Activated naive CD4-positive, alpha-beta T cell treated with Interleukin-2 at 50 U/mL for 16 hours (primary cell): ENCODE measurements at regions not wholly inside any gene's neighbourhood (a gene's known extent, or its start where the extent isn't known, plus 50 kb on each side); places are given as distances from the start of the nearest gene placed in this dataset.
A peak's percentile ranks its signal among the peaks of the same experiment; 100 is the strongest.

Experiments
- DNase-seq: peaks from one replicate; pipeline ENCODE4 v3.0.0-alpha.2; 2020

DNA sequence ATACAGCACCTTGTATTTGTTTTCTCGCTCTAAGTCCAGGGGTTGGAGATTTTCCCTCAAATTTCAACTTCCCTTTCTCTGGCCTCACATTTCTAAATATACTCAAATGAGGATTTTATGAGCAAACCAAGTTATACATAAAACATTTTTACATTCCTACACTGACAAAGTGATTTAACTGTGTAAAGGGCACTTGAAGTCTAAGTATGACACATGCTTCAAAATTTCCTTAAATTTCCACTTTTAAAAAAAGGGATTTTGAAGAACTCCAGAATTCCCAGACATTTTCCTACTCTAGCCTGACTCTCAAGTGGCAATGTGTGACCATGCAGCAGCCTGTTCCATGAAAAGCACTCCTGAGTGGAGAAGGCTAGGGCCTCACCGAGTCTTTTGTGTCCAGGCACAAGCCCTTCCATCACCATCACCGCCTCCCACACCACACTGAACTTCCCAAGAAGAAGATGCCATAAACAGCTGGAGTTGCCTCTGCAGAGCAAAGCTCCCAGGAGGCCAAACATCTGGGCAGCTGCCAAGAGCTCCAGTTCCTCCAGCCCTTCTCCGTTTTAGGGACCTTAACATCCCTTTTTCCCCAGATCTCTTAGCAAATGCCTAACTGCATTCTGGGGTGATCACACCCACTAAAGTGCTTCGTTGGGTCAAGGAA, 68.9 kb downstream of the NCR2 start:
- DNase-seq, result no peak

DNA sequence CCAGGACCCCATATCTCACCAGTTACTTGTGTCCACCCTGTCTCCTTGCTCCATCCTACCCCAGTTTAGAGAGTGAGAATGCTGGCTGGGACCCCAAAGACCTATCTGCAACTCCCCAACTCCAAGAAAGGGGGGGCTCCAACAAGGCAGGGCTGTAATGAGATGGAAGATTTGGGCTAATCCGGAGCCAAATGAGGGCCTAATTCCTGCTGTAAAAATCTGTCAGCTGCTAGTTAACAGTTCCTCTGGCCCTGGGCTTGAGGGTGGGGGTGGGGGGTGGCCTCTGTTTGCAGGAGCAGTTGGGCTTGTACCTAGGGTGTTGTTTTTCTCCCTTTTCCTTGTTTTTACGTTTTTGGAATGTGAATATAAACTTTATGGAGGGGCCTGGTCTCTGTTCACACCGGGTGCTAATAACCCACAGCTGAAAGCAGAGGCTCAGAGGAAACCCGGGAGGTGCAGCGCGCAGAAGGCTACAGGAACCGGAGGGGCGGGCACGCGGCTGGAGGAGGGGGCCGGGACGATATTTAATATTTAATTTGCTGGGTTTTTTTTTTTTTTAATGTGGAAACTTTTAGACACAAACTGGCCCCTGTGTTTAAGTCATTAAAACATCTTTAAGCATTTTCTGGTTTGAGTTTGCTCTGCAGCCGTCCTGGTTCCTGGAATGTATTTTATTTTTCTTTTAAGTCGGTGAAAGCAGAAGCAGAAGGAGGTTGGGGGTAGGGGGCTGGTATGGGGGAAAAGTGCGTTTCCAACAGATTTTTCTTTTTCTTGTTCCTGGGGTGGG, 70.7 kb downstream of the NCR2 start:
- DNase-seq, result no peak

DNA sequence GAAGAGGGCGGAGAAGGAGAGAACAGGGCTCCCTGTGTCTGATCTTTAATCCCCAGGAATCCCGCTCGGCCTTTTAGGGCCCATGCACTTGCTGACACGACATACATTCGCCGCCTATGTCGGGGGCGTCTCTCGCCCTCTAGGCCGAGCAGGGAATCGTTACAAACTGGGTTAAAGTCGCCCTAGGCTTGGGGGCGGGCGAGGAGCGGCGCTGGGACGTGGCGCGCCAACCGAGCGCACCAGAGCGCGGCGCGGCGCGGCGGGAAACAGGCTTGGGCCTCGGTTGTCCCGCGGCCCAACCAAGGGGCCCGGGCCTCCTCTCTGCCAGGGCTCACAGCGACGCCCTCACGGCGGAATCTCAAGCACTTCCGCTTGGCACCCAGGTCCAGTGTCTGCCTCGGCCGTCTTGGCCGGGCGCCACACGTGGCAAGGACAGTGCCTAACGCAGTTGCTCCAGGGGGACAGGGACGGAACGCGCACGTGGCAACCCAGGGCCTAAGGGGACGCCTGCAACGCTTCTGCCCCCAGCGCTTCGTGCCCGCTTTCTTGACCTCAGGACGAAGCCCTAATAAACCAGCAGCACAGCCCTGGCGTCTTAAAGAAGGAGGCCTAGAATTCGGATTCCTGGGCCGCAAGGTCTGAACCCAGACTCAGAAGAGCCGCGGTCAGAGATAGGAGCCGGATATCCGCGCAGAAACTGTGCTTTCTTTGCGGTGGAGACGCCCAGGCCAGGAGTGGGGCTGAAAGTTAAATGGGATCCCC, 71.5 kb downstream of the NCR2 start:
- DNase-seq, result no peak

DNA sequence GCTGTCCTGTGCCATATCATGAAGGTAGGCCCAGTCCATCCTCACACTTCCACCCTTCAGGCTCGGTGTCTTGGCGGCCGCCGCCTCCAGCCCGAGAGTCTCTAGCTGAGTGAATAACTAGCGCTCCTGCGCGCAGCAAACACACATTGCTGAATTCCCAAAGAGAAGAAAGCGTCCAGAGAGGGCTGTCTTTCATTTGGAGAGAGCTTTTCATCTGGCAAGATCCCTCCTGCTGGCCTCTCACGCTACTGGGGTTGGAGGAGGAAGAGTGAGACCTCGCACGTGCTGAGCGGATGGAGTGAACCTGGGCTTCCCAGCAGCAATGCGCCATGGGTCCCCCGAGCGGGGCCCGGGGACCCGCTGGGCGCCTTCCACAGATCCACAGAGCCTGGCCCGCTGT, 73.2 kb downstream of the NCR2 start:
- DNase-seq, result no peak

DNA sequence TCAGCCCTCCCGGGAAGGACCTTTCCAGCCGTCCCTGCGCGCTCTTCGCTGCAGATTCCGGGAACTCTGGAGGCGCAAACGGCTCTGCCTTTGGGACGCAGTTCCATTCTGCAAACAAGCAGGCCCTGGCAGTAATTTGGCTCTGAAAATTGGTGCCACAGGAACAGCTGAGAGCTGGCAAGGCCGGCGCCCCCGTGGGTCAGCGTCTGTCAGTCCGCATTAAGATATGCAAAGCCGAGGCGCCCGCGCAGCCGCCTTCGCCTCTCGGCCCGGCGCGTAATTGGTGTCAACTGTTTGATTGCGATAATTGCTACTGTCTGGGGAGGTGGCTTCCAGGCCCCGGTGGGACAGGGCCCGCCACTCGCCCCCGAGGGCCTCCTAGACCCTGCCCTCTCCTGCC, 73.6 kb downstream of the NCR2 start:
- no peak for DNase-seq

DNA sequence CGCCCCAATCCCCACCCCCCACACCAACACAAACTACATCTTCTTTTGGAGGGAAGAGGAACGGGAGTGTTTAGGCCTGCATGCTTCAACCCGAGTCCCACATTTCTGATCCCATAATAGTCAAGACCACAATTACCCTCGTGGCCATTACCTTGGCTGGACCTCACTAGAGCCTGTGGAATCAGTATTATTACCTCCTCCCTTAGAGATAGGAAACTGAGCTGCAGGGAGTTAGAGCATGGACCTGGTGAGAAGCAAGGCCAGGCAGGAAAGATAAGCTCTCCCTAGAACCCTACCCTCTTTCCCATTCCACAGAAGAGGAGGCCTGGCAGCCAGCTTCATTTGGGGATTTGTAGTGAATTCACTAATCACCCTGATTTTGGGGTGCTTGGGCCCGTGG, 74.1 kb downstream of the NCR2 start:
- no peak for DNase-seq

DNA sequence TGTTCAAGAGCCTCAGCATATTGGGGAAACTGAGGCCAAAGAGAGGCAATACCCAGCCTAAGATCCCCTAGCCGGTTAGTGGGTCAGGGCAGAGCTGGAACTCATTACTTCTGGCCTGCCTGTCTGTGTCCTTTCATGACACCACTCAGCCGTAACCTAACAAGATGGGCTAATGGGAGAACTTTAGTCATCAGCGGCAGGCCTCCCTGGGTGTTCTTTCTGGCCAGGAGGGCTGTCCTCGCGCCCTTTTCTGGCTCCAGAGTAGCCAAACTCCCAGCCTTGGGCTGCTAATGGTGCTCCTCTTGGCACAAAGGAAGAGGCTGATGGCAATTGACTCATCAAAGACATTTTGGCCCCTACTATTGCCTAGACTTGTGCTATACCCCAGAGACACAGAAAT, 76.6 kb downstream of the NCR2 start:
- no peak for DNase-seq

DNA sequence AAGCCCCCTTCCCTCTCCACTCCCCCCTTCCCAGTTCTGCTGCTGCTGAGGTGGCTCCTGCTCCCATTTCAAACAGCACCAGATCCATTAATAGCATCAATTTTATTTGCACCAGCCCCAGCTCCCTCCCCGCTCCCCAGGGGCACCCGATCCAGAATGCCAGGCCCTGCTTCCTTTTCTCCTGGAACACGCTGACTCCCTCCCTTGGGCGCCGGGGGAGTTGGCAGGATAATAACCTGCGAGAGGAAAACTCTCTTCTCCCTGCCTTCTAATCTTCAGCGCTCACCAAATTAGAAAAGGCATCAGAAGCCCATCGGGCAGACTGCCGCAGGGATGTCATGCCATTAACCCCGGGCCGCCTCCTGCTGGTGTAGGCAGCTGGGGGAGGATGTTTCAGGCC, 77.8 kb downstream of the NCR2 start:
- DNase-seq, result no peak

DNA sequence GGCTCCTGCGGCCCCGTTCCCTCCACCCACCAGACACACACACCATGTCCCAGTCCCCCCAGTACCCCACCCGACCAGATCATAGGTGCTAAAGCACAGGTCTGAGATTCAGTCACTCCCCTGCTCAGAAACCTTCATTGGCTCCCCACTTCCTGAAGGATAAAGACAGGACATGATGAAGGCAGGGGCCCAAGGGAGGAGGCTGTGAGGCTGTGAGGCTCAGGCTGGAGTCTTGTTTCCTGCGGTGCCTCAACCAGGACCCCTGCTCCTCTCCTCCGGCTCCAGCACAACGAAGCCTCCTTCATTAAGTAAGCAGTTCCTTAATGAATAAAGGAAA, 81.1 kb downstream of the NCR2 start:
- DNase-seq, result no peak

DNA sequence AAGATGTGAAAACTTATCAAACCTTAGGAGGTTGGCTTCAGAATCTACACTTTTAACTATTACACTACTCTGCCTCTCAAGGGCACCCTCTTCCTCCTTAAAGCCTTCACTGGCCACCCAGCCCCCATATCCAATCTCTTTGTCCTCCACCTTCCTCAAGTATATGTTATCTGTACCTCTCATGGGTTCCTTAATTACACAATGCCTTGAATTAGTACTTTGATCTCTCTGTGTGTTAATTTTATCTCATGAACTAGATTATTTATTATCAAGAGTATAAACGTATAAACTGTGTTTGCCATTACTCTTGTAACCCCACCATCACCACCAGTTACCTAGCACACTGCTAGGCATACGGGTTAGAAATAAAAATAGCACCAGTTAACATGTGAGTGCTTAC, 83.3 kb downstream of the NCR2 start:
- no peak for DNase-seq

DNA sequence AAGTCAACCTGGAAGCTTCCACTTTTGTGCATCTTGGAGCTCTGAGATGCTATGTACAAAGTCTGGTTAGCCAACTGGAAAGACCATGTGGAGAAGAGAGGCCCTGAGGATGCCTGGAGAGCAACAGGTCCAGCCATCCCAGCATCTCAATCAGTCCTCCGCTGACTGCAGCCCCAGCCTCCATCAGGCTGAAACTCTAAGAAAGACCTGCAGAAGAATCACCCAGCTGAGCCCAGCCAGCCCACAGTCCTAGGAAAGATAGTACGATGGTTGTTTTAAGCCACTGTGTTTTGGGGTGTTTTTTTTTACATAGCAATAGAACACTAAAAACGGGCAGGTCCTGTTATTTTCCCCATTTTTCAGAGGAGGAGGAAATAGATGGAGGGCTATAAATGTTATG, 84.0 kb downstream of the NCR2 start:
- DNase-seq, result no peak

DNA sequence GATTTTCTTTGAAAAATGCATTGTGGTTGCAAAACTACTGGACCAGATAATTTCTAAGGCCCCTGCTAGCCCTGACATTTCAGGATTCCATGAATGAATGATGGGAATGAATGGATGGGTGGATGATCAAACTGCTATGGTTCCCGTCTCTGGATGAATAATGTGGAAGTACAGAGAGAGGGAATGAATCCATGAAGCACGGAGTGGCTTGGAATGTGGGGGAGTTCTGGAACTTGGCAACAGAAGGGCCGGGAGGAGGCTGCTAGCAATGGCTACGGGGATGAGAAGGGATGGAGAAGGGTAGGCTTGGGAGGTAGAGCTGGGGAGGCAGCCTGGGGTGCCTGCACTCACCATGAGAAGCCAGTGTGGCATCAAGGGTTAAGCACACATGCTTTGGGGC, 84.8 kb downstream of the NCR2 start:
- DNase-seq, result no peak

DNA sequence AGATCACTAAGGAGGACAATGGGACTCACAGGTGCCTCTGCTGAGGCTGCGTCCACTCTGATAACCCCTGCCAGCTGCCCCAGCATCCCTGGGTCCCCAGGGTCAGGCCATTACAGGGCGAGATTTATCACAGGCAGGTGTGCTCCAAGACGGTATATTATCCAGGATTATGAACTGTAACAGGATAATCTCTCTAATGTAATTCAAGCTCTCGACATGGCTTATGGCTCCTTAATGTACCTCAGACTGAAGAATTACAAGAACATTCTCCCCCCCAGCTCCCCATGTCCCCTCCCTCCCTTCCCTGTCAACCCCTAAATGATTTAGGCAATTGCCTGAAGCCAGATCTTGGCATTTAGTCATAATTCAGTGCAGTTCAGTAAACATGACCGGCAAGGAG, 86.8 kb downstream of the NCR2 start:
- DNase-seq, result no peak

DNA sequence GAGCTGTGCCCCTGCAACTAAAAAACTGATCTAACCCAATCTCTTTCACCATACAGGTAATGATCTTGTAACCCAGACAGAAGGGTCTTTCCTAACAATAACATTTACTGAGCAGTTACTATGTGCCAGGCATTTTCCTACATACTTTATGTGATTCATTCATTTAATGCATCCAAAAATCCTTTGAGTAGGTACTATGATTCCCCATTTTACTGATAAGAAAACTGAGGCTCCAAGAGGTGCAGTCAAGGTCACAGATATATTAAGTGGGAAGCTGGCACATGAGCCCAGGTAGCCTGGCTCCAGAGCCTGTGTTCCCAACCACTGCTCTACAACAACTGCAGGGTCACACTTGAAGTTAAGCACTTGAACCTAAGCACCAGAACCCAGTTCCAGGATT, 87.6 kb downstream of the NCR2 start:
- DNase-seq, result no peak

DNA sequence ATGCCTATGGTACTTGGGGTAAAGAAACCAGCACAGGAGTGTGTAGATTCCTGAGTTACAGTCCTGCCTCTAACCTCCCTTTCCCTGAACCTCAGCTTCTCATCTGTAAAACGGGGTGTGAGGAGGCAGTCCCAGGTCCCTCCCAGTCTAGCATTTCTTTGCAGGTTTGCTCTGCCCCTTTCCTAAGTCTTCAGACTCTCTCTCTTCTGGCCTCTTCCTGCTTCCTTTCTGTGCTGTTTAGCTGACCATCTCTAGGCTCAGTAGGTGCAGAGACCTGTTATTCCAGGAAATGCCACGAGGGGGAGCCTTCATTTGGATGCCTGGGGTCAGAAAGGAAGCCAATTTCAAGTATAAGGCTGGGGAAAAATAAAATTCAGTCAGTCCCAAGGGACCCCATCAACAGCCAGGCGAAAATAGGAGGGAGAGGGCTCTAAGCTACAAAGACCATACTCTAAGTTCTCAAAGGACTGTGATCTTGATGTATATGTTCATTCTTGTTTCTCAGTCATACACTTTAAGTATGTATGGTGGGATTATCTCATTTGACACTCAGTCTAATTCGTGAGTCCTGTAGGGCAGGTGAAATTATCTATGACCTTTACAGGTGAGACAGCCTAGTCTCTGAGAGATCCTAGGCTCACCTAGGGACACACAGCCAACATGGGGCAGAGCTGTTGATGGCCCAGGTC, 89.1 kb downstream of the NCR2 start:
- peak; percentile 83 for DNase-seq

DNA sequence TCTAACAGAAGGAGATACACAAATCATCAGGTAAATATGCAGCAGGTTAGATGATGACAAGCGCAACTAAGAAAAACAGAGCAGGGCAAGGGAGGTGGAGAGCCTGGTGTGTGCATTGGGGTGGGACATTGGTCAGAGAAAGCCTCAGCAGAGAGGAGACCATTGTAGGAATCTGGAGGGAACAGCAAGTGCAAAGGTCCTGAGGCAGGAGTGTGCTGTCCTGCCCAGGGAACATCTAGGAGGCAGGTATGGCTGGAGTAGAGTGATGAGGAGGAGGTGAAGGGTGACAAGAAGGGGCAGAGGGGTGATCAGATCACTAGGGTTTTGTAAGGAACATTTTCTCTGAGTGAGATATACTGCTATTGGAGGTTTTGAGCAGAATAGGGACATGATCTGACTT, 90.1 kb downstream of the NCR2 start:
- no peak for DNase-seq

DNA sequence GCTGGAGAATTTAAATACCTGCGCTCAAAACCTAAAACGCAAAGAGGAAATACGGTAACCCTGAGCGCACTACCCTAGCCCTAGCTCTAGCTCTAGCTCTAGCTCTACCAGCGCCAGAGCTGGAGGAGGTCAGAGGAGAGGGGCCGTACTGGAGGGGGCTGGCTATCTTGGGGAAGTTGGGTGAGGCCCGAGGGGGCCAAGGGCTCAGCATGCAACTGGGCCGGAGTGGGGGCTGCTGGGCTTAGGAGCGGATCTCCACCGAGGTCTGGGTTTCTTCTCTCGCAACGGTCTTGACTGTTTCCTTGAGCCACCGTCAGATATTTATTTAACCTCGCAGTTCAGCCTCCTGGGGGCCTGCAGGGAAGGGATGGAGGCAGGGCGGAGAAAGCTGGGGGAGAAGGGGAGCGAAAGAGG, 91.0 kb downstream of the NCR2 start:
- peak; percentile 13 for DNase-seq

DNA sequence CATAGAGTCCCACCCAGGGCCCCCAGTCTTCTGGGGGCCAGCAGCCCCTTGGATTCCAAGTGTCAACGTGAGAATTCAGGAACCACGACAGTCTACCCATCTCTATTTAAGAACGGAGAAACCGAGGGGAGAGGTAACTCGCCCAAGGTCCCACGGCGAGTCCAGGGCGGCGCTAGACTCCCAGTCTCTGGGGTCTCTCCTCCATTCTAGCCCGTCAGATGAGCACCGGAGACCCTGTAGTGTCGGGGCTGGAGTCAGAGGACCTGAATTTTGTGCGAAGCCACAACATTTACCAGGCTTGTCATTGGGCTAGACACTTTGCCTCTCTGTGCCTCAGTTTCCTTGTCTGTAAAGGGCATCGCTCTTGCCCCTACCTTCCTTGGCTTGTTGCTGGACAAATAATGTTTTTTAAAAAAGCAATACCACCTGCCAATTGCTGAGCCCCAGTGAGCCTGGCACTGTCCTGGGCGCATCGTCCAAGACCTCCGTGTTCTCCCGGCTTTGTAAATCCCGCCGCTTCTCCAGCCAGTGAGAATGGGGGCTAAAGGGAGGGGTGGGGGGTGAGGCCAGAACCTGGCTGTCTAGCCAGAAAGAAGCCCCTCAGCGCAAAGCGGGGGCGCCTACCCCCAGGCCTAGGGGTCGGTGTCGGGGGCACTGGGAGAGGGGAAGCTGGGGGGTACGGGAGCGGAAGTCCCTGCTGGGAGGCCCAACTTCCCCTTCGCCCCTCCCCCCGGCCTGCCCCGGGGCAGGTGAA, 91.7 kb downstream of the NCR2 start:
- DNase-seq, result no peak

DNA sequence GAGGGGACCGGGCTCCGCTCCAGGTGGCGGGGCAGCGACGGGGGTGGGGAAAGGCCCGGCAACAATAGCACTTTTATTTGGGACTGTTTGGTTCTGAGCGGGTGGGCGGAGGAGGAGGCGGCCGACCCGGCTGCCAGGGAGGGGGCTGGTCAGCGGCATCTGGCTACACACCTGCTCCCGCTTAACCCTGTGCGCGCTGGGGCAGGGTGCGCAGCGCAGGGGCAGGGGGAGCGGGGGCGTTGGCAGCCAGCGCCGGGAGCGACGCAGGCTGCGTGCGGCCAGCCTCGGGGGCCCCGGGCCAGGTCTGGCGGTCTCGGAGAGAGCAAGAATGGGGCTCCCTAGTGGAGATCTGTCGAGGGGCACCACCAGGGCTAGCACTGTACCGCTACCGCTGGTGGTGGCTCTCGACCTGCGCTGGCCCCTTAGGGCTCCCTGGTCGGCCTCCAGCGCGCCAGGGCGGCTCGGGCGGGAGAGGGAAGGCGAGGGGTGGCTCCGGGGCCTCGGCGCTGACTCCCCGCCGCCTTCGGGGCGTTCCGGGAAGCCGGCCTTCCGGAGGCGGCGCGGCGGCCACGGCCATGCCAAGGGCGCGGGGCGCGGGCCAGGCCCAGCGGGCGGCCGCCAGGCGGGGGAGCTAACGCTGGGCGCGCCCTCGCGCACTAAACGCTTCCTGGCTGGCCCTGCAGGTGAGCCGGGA, 92.4 kb downstream of the NCR2 start:
- peak; percentile 25 for DNase-seq

DNA sequence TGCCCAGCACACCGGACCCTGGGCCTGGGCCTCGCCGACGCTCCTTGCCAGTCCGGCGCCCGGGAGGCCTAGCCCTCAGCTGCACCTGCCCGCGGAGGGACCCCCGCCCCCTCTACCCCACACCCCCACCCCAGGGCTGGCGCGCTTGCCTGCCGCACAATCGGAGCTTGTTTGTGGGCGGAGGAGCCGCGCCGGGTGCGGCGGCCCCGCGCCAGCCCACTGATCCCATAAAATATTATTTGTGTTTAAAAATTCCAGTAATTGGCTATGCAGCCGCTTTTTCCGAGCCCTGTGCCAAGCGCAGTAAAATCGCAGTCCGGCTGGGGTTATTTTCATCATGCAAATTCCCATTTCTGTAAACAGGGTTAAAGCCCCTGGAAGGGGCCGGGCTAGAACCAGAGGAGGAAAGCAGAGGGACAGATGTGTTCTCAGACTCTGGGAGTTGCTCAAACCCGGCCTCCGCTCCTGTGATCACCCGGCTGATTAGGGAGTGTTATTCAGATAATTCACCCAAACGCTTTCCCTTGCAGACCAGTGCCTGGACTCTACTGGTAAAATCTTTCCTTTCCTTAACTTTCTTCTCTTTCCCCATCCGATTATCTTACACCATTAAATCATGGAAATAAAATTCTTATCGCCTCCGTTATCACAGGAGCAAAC, 93.1 kb downstream of the NCR2 start:
- no peak for DNase-seq

DNA sequence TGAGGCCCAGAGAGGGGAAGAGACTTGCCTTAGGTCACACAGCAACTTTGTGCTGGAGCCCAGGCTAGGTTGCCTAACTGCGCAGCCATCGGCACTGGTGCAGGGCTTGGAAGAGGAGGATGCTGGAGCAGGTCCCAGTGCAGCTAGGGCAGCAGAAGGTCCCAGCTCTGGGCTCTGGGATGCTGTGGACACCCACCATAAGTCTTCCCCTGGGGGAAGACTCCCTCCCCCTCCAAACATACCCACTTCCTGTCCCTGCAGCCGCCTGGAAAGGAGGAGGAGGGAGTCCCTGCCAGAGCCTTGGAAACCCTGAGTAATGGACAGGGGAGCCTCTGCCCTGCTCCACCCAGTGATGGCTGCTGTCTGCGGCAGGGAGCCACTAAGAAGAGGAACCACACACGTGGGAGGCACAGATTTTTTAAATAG, 93.6 kb downstream of the NCR2 start:
- DNase-seq, result peak; percentile 62
